Left renal cortex interstitium (tissue), 4 donors: ENCODE measurements at regions not wholly inside any gene's neighbourhood (a gene's known extent, or its start where the extent isn't known, plus 50 kb on each side); places are given as distances from the start of the nearest gene placed in this dataset.
A peak's percentile ranks its signal among the peaks of the same experiment; 100 is the strongest.

Experiments used
- DNase-seq, 4 donors: peaks; one replicate each; pipeline ENCODE4 v3.0.0-alpha.2; 2013; ENCODE audit warnings: low read depth in 4 of 4, low spot score in 2 of 4, missing footprints in 1 of 4

DNA sequence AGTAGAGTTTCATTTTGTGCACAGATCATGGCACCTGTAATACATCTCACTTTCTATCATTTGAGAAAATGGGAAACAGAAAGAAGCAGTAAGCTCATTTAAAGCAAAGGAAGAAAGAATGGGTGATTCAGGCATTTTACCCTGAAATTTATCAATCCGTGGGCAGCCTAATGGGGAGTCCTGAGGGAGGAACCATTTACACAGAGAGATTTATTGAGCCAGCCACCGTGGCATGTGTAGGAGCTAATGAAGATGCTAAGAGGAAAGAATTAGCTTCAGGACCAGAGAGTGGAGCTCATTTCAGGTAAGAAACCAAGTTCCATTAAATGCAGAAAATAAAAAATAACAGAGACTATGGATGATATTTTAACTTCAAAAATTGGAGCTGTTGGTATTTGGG, 443.4 kb upstream of the COBL start:
- DNase-seq: no peak

DNA sequence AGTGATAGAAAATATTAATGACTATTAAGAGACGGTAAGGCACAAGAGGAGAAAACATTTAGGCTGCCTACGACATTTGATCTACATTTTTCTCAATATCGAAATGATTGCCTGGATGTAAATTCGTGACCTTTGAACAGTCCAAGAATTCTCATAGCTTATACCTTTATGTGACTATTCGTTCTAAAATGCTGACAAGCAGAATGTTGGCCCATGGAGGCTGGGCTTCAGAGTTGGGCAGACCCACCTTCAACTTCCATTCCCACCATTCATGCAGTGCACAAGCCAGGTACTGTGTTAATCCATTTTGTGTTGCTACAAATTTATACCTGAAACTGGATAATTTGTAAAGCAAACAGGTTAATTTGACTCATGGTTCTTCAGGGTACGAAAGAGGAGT, 441.4 kb upstream of the COBL start:
- no peak for DNase-seq

DNA sequence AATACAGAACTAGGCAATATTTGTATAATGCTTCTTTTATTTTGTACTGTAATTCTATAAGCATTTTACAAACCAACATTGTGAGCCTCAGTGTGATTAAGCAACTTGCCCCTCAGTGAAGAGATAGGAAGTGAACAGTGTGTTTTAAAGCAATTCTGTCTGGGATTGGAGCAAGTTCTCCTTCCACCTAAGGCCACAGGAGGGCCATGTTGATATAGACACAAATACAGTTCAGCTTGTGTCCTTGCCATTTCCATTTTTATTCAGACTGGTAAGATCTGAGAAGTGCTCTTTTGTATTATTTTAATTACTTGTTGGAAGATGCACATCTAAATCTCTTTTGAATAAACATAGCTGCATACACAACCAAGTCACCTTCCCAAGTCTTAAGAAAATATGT, 416.3 kb upstream of the COBL start:
- DNase-seq: peak in 1 of 4 donors; percentile 4

DNA sequence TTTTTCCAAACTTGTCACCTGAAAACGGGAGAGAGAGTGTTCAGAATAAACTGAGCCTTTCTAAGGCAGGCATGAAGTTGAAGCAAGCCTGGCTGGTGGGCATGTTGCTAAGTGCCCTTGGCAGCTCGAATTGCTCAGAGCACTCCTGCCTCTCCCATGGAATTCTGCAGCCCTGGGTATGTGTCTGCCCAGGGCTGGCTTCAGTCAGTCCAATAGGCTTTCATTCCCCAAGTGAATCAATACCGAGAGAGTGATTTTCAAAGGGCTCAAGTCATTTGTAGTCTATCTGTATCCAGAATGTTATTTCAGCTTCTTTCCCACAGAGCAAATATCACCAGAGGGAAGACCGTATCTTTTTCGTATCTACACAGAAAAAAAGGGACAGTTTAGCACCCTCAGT, 415.5 kb upstream of the COBL start:
- no peak for DNase-seq

DNA sequence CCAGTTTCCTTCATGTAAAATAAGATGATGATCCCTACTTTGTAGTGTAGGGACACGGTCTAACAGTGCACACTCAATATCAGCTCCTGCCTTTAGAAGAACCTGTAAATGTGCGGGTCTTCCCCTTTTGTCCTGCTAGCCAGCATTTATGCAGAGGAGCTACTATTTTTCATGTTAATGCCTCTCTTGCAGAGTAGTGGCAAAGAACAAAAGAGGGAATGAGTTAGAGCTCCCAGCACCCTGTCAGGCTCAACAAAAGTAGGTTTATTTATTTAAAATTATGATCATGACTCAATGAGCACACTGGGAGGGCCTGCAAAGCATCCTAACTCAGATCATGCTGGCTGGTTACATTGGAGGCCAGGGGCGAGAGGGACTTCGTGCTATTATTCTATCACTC, 414.5 kb upstream of the COBL start:
- DNase-seq: no peak

DNA sequence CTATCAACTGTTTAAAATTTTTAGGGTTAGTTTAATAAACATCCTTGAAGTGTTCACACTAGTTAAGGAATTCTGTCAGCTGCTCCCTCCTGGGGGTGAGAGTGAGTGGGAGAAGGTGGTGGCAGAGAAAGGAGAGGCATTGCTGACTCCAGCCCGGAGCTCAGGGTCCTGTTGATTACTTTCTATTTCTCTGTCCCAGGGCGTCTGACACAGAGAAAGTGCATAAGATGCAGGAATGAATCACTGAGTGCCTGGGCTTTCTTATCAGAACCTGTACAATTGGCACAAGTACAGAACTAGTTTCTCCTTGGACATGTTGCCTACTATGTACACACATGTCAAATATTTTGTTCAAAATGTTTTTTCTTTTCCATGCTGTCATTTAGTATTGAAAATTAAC, 410.8 kb upstream of the COBL start:
- no peak for DNase-seq

DNA sequence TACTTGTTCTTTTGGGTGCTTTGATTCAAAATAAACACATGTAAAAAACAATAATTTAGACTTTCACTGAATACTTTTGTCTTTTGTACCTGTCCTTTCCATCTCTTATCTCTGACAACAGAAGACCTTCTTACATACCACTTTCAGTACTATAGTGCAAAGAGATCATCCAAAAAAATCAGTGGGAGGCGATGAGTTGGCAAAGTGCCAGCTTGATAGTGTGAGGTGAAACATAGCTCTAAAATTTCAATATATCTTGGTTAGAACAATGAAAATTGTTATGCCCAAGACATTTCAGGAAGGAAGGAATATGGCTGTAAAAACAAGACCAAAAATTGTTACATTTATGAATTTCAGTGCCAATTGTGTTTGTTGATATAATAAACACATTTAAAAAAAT, 390.2 kb upstream of the COBL start:
- peak in 1 of 4 donors; percentile 3 for DNase-seq

DNA sequence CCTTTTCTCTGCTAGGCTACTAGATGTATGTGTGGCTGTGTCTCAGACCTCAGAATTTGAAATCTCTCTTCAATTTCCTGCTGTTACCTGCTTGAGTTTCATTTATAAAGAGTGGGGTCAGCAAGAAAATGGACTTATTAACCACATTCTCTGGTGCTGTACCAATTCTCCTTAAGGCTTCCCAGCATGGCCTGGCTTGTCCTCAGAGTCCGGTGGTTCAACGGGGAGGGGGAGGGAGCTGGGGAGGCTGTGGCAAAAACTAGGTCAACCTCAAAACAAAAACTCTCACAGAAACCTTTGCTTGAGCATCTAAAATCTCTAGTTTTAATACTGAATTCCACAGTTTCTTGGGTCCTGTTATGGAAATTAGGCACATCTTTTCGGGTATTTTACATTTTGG, 389.1 kb upstream of the COBL start:
- DNase-seq: no peak

DNA sequence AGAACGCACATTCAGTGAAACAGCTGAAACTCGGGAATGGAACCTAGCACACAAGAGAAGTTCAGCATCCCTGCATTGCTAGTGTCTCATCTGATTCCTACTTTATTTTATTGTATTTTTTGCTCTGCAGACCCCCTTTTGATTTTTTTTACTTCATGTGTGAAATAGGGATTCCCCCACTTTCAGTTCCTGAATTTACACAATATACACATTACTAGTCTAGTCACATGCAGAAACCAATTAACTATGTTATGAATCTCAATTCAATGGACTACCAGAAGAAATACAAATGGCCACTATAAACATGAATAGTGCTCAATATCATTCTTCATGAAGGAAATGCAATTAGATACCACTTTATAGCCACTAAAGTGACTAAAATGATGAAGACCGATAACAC, 386.1 kb upstream of the COBL start:
- no peak for DNase-seq

DNA sequence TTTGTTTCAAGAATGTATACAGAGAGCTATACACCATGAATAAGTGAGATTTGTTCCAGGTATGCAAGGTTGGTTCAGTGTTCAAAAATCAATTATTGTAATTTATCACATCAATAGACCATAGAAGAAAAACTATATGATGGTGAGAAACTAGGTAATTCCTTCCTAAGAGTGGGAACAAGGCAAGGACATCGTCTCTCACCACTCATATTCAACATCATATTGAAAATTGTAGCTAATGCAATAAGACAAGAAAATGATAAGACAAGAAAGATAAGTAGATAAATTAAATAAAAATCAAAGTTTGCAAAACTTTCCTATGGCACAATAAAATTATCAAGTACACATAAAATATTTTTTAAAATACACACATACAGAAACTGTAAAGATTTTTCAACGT, 385.3 kb upstream of the COBL start:
- DNase-seq: no peak

DNA sequence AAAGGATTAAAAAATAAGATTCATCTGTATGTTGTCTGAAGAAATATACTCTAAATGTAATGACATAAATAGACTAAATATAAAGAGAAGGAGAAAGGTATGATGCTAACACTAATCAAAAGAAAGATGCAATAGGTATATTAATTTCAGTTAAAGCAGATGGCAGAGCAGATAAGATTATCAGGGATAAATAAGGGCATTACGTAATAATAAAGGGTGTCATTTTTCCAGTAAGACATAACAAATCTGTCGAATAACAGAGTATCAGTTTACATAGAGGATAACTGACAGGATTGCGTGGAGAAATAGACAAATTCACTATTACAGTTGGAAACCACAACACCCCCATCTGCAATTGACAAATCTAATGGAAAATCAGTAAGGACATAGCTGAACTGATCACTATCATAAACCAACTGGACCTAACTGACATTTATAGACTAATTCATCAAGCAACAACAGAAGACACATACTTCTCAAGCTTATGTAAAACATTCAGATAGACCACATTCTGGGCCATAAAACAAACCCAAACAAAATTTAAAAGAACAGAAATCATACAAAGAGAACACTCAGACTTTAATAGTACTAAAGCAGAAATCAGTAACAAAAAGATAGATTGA, 384.1 kb upstream of the COBL start:
- DNase-seq: no peak

DNA sequence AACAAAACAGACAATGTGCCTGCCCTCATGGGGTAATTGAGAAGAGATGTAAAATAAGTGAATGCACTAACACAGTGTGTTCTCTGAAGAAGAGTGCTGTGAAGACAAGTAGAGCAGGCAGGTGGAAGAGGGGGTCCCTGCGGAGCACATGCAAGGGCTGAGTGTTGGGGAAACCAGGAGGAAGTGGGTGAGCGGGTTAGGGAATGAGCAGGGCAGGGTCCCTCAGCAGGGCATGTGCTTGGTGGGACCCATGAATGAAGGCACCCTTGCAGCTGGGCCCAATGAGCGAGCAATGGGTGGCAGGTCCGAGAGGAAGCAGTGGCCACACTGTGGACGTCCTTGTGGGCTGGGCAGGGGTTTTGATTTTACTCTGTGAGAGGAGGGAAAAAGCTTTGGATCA, 376.6 kb upstream of the COBL start:
- DNase-seq: no peak

DNA sequence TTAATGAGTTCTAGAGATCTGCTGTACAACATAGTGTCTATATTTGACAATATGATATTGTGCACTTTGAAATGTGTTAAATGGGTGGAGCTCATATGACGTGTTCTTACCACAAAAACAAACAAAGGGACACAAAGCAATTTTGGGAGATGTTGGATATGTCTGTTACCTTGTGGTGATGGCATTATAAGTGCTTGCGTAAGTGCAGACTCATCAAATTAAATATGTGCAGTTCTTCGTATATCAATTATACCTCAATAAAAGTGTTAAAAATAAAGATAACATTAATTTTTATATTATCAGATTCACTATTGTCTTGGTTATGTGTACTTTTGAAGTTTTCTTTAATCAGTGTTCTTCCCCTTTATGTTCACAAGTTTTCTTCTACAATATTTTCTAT, 372.9 kb upstream of the COBL start:
- no peak for DNase-seq

DNA sequence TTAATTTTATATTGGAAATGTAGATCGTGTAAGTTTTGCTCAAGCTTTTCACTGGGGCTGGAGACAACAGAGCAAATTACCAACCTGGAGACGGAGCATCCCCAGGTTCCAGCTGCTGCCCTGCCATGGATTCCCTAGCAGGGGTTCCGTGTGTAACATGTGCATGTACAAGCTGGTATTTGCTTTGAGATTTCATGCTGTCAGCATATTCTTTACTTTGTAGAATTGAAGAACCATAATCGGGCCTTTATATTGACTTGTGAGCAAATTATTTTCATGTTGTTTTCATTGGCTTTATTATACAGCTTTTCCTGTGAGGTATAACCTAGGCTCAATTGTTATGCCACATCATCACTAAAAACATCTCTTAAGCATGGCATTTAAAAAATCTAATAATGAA, 369.2 kb upstream of the COBL start:
- DNase-seq: no peak

DNA sequence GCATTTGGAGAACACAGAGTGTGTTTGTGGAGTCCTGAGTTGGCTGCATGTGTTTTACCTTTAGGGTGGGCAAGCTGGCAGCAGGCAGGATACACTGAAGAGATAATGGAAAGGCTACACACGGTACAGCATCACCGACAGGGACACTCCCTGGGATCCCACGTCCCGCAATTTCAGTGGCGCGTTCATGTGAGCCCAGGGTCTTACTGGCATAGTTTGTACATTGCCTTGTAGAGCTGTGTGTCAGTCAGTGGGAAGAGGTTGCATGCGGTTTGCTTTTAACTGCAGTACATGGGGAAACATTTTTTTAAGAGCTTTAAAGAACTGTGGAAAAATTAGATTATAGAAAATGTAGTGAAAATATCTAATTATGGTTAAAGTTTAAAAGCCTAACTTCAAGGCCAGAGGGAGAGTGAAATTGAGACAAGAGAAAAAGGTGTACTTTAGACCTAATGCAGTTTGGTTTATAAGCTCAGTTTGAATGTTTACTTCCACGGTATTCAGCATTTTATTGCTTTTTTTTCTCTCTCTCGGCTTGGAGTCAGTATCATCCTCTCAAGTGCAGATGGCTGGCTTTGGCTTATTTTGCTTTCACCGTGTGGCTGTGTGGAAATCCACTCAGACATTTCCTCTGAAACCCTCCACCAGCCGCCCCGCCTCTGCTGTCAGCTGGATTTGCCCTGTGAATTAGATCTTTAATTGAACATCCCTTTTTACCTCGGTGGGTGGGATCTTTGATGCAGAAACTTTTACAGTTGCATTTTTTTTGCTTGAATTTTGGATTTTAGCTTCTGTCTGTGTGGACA, 364.2 kb upstream of the COBL start:
- DNase-seq: no peak

DNA sequence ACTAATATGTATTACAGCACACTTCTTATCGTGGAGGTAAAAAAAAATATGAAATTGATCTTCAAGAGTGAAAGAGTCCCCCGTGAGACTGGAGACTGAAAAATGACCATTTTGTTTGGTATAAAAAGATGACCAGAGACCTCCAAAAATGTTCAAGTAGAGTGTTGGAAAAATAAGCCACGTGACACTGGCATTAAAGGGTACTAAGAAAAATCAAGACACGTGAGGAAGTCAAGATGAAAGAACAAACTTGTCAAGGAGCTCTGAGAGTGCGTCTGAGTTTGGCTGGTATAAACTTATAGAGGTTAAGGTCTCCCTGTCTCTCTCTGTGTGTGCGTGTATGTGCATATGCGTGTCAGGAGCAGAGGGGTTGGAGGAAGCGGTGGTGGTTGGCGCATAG, 362.7 kb upstream of the COBL start:
- DNase-seq: no peak

DNA sequence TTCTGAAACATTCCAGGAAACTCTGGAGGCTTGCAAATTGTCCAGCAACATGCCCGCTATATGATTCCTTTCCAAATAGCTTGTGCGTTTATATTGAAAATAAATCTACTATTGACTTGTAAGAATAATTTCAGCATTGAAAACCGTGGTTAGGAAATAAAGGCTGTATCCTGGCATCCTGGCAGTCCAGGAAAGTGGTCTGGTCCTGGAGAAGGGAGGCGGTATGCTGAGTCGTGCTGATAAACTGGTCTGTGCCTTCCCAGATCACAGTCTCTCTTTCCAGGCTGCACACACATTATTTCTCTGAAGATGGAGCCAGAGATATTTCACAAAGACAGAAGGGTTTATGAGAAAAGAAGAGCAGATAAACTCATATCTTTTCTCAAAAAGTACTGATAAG, 350.1 kb upstream of the COBL start:
- DNase-seq: no peak

DNA sequence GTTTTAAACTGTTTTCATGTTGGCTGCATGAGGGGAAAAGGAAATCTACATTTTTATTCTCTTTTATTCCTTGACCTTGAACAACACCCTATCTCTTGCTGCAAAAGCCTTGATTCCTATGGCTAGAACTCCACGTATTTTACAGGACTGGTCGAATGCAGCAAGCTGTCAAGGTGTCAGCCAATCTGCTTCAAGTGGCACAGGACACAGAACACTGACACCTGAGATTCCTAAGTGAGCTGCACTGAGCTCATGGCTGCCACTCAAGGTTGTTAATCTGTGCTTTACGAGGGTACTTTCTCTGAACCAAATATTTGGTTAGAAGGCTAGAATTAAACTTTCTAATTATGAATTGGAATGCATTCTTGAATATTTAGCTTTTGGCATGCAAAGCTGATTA, 349.7 kb upstream of the COBL start:
- no peak for DNase-seq

DNA sequence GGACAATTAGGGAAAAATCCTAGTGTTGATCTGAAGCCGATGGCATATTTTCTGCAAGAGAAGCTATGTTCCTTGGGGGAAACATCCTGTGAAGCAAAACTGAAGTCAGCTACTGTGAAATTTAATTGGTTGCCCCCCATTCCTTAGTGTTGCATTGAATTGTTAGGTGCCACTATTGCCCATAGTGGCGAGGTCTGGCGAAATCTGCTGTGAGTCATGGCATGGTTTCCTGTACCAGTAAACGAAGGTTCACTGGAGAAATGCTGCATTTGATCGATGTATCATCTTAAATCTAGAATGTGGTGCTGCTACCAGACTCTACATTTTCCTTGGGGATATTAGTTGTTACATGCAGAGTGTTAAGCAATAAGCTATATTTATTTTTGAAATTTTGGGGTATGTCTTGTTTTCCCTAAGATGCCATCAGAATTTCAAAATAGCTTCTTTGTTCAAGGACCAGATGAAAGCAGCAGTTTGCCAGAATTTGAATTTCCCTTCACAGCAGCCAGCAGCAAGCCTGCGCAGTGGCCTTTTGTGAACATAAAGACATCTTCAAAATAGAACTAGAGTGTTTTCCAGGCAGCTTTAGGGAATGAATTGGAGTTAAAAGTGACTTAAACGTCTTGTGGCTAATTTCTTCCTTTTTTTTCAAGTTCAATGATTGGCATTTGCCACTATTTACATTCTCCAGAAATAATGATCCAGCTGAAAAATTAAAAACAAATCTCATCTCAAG, 348.6 kb upstream of the COBL start:
- no peak for DNase-seq

DNA sequence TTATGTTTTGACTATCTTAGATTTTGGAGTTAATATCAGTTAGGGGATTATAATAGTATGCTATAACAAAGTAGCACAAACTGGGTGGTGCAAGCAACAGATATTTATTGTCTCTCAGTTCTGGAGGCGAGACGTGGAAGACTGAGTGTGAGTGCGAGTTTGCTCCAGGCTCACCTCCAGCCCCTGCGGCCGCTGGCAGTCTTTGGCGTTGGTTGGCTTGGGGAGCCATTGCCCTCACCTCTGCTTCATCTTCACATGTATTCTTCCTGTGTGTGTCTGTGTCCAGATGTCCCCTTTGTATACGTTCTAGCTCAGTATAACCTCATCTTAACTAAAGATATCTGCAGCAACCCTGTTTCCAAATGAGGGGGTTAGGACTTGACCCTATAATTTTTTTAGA, 343.9 kb upstream of the COBL start:
- DNase-seq: no peak

DNA sequence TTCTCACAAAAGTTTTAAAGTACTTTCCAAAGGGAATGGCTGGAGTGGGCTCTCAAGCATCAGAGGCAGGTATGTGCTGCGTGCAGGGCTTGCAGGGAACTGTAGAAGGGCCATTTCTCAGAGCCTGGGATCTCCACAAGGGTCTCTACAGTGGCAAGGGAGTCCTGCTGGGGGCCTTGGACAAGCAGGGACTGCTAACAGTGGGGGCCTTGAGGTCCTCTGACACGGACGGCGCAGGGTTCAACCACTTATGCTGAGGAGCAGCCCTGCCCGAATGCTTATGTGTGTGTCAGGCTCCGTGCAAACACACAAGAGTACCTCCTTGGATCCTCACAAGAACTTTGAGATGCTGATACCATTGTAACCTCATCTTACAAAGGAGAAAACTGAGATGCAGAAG, 342.1 kb upstream of the COBL start:
- no peak for DNase-seq

DNA sequence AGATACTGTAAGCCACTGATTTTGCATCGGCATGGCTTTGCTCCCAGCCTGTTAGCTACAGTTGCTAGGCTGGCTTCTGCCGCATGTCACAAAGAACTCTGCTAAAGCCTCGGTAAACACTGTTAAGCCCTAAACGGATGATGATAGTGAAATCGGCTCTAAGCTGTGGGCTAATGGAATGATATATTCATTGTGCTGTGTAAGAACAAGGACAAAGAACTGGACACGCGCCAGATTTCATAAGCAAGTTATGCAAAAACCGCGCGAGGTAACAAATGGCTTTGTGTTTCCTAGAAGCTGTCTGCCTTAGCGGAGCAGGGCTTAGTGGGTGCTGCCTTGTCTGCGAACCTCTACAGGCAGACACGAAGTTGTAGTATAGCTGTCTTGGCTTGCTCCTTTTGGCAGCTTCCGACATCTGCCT, 331.3 kb upstream of the COBL start:
- DNase-seq: no peak
